ENCODE measurements at regions not wholly inside any gene's neighbourhood (a gene's known extent, or its start where the extent isn't known, plus 50 kb on each side); places are given as distances from the start of the nearest gene placed in this dataset.

DNA sequence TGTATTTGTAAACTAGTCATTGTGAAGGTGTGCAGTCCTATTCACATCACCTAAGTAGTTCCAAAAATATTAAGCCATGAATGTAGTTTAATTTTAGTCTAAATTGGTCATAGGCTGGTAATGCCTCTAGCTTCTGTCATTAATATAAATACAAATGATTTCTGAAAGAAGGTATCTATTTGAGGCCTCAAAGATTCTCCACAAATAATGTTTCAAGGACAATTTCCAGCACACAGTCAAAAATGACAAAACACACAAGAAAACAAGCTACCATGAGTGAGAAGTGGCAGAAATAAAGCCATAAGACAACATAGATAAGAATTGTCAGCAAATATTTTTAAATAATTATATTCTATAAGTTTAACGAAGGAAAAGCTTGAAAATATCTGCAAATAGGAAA, 66.7 kb upstream of the PDK4 start:
- TF ChIP-seq, protein P1, sequence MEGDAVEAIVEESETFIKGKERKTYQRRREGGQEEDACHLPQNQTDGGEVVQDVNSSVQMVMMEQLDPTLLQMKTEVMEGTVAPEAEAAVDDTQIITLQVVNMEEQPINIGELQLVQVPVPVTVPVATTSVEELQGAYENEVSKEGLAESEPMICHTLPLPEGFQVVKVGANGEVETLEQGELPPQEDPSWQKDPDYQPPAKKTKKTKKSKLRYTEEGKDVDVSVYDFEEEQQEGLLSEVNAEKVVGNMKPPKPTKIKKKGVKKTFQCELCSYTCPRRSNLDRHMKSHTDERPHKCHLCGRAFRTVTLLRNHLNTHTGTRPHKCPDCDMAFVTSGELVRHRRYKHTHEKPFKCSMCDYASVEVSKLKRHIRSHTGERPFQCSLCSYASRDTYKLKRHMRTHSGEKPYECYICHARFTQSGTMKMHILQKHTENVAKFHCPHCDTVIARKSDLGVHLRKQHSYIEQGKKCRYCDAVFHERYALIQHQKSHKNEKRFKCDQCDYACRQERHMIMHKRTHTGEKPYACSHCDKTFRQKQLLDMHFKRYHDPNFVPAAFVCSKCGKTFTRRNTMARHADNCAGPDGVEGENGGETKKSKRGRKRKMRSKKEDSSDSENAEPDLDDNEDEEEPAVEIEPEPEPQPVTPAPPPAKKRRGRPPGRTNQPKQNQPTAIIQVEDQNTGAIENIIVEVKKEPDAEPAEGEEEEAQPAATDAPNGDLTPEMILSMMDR (IDR thresholded peaks at IDR 0.05): no peak
- TF ChIP-seq POLR2A (IDR thresholded peaks at IDR 0.05): no peak
- TF ChIP-seq EP300 (IDR thresholded peaks at IDR 0.05): no peak
- TF ChIP-seq POLR2AphosphoS5 (IDR thresholded peaks at IDR 0.05): no peak

All from stomach (tissue), 4 donors.